Loucy (cell line): ENCODE measurements at regions not wholly inside any gene's neighbourhood (a gene's known extent, or its start where the extent isn't known, plus 50 kb on each side); places are given as distances from the start of the nearest gene placed in this dataset.

Source experiments
- H2AFZ ChIP-seq: fragments of 200-600 bp; sonication (generic); 2 replicates; pipeline ENCODE4 v1.6.0; 2016; ENCODE audit warnings: antibody characterized with exemption, mild to moderate bottlenecking, low read length, moderate library complexity
- H3F3A ChIP-seq: fragments of 200-600 bp; 2 replicates; pipeline ENCODE4 v1.6.0; 2016; ENCODE audit warnings: antibody characterized with exemption, low read depth, mild to moderate bottlenecking
- H3K27me3 ChIP-seq: fragments of 200-600 bp; sonication (generic); 2 replicates; pipeline ENCODE4 v1.6.1; 2014; ENCODE audit warnings: low read length, mild to moderate bottlenecking; ENCODE audit not compliant: insufficient read depth, poor library complexity, severe bottlenecking
- H3K36me3 ChIP-seq: fragments of 200-600 bp; sonication (generic); 2 replicates; pipeline ENCODE4 v1.6.1; 2016; ENCODE audit warnings: low read length; ENCODE audit not compliant: insufficient read depth
- H3K4me1 ChIP-seq: fragments of 200-600 bp; sonication (generic); 2 replicates; pipeline ENCODE4 v1.5.1; 2014; ENCODE audit warnings: low read length, mild to moderate bottlenecking; ENCODE audit not compliant: insufficient read depth, poor library complexity, severe bottlenecking
- H3K4me2 ChIP-seq: fragments of 200-600 bp; sonication (generic); 2 replicates; pipeline ENCODE4 v1.6.0; 2014; ENCODE audit warnings: antibody characterized with exemption, low read length, low read depth, mild to moderate bottlenecking; ENCODE audit not compliant: poor library complexity, severe bottlenecking
- H3K4me3 ChIP-seq: fragments of 200-600 bp; sonication (generic); 2 replicates; pipeline ENCODE4 v1.5.1; 2014; ENCODE audit warnings: low read length, mild to moderate bottlenecking, mixed read lengths; ENCODE audit not compliant: poor library complexity, severe bottlenecking
- H3K79me2 ChIP-seq: fragments of 200-600 bp; sonication (generic); 2 replicates; pipeline ENCODE4 v1.6.1; 2014; ENCODE audit warnings: low read length; ENCODE audit not compliant: insufficient read depth
- H3K9ac ChIP-seq: fragments of 200-600 bp; sonication (generic); 2 replicates; pipeline ENCODE4 v1.6.0; 2014; ENCODE audit warnings: mild to moderate bottlenecking, low read depth, low read length, moderate library complexity; ENCODE audit not compliant: poor library complexity, severe bottlenecking
- H3K9me2 ChIP-seq: fragments of 200-600 bp; sonication (generic); replicated peaks from 2 replicates; pipeline ENCODE4 v1.6.1; 2016; ENCODE audit warnings: low read depth, low read length, mixed read lengths
- H3K9me3 ChIP-seq: fragments of 200-600 bp; sonication (generic); 2 replicates; pipeline ENCODE4 v1.6.1; 2014; ENCODE audit warnings: mild to moderate bottlenecking, antibody characterized with exemption, low read length, low read depth; ENCODE audit not compliant: insufficient read depth
- H4K20me1 ChIP-seq: fragments of 200-600 bp; sonication (generic); 2 replicates; pipeline ENCODE4 v1.6.0; 2014; ENCODE audit warnings: antibody characterized with exemption, low read length, mild to moderate bottlenecking; ENCODE audit not compliant: insufficient read depth, poor library complexity, severe bottlenecking
- CTCF ChIP-seq: fragments of 200-600 bp; sonication (generic); conservative IDR thresholded peaks from 2 replicates; pipeline ENCODE4 v1.5.1; 2014; ENCODE audit warnings: mild to moderate bottlenecking, antibody characterized with exemption, low read length
- EZH2phosphoT487 ChIP-seq: fragments of 200-600 bp; IDR thresholded peaks from 2 replicates; pipeline ENCODE4 v1.6.1; 2018; ENCODE audit warnings: antibody characterized with exemption, mild to moderate bottlenecking, moderate library complexity, borderline replicate concordance

DNA sequence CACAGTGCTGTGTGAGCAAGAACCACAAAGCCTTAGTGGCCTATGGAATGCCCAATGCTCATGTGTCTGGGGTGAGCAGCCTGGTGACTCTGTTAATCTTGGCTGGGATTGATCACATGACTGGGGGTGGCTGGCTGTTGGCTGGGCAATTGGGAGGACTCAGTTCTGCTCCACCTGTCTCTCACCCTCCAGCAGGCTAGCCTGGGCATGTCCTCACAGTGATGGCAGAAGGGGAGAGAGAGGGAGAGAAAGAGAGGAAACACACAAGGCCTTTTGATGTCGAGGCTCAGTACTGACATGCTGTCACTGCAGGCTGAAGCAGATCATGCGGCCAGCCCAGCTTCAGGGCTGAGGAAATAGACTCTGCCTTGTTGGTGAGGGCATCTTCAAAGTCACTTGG lies 136.8 kb downstream of the TBX5 start:
- Histone ChIP-seq H3K4me1 (no peaks in the 10 kb centered on the region), H4K20me1 (no peaks in the 10 kb centered on the region), H2AFZ (no peak overlapping the region), H3K9me3 (no peaks in the 10 kb centered on the region), H3K4me2 (no peak overlapping the region), H3K9me2 (no peaks in the 10 kb centered on the region), H3F3A (no peaks in the 10 kb centered on the region), H3K79me2 (no peaks in the 10 kb centered on the region), H3K4me3 (no peak overlapping the region), H3K36me3 (no peaks in the 10 kb centered on the region), H3K27me3 (no peaks in the 10 kb centered on the region), H3K9ac (no peak overlapping the region)
- no peak for TF ChIP-seq CTCF
- TF ChIP-seq EZH2phosphoT487, result no peak

DNA sequence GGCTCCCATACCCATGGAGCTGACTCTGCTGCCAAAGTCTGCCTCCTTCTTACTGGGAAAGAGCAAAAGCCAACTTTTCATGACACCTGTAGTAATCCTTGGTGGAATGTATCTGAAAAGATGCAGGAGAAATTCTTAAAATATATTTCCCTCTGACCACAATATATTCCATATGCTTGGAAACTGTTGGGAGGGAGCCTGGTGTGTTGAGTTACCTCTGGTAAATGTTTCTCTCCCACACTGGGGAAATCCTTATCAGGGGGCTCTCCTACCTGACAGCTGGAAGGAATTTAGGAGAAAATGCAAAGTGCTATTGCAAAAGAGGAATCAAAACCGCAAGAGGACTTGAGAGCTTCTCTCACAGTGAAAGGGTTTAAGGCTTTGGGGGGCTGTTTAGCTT lies 139.4 kb downstream of the TBX5 start:
- Histone ChIP-seq H3K79me2 (no peaks in the 10 kb centered on the region), H3K36me3 (no peaks in the 10 kb centered on the region), H2AFZ (no peak overlapping the region), H3K27me3 (no peaks in the 10 kb centered on the region), H3K4me2 (no peak overlapping the region), H4K20me1 (no peaks in the 10 kb centered on the region), H3K9me3 (no peaks in the 10 kb centered on the region), H3K9ac (no peak overlapping the region), H3F3A (no peaks in the 10 kb centered on the region), H3K4me1 (no peaks in the 10 kb centered on the region), H3K9me2 (no peaks in the 10 kb centered on the region), H3K4me3 (no peak overlapping the region)
- TF ChIP-seq EZH2phosphoT487 (no peak), CTCF (no peak)

DNA sequence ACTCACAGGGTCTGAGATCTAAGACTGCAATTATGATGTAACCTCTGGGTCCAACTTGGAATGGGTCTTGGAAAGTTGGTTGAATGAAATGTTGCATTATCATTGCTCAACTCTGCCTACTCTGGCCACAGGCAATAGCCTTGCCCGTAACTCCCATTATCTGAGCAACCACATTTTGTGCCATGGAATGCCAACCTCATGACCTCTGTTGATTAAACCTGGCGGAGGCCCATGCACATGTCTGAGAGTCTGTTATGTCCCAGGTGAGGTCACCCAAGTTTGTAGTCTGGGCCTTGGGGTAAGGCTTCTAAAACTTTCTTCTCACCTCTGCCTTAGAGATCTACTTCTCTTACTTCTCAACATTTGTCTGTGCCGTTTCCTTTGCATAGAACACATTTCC lies 140.9 kb downstream of the TBX5 start:
- Histone ChIP-seq H3K79me2 (no peaks in the 10 kb centered on the region), H3K36me3 (no peaks in the 10 kb centered on the region), H3K4me3 (no peak overlapping the region), H3K27me3 (no peaks in the 10 kb centered on the region), H3F3A (no peaks in the 10 kb centered on the region), H3K9me2 (no peaks in the 10 kb centered on the region), H4K20me1 (no peaks in the 10 kb centered on the region), H3K9ac (no peak overlapping the region), H2AFZ (no peak overlapping the region), H3K9me3 (no peaks in the 10 kb centered on the region), H3K4me1 (no peaks in the 10 kb centered on the region), H3K4me2 (no peak overlapping the region)
- no peak for TF ChIP-seq EZH2phosphoT487
- no peak for TF ChIP-seq CTCF
